Ishikawa (cell line): ENCODE measurements at regions not wholly inside any gene's neighbourhood (a gene's known extent, or its start where the extent isn't known, plus 50 kb on each side); places are given as distances from the start of the nearest gene placed in this dataset.

ENCODE experiments used
- EP300 ChIP-seq: IDR thresholded peaks from 2 replicates; pipeline ENCODE4 v1.6.1; 2012; ENCODE audit warnings: borderline replicate concordance
- FOXM1 ChIP-seq: IDR thresholded peaks from 2 replicates; pipeline ENCODE4 v1.6.1; 2012; ENCODE audit warnings: low read depth, borderline replicate concordance
- NFIC ChIP-seq: IDR thresholded peaks from 2 replicates; pipeline ENCODE4 v1.6.1; 2012
- TAF1 ChIP-seq: IDR thresholded peaks from 2 replicates; pipeline ENCODE4 v1.6.1; 2012; ENCODE audit warnings: low read depth, mild to moderate bottlenecking
- TEAD4 ChIP-seq: IDR thresholded peaks from 2 replicates; pipeline ENCODE4 v1.6.1; 2012
- TF ChIP-seq, protein P1 (sequence below): IDR thresholded peaks from 2 replicates; pipeline ENCODE4 v1.6.1; 2012
- TF ChIP-seq, protein P2 (sequence below): IDR thresholded peaks from 2 replicates; pipeline ENCODE4 v1.6.1; 2012; ENCODE audit warnings: low read depth, mild to moderate bottlenecking

DNA sequence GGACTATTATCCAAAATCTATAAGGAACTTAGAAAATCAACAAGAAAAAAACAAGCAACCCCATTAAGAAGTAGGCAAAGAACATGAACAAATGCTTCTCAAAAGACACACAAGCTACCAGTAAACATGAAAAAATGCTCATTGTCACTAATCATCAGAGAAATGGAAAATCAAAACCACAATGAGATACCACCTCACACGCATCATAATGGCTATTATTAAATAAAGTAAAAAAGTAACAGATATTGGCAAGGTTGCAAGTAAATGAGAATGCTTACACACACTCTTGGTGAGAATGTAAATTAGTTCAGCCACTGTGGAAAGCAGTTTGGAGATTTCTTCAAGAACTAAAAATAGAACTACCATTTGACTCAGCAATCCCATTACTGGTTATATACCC lies 167.0 kb upstream of the DMRTA1 start:
- TF ChIP-seq, protein P1, sequence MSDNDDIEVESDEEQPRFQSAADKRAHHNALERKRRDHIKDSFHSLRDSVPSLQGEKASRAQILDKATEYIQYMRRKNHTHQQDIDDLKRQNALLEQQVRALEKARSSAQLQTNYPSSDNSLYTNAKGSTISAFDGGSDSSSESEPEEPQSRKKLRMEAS: no peak
- TF ChIP-seq, protein P2, sequence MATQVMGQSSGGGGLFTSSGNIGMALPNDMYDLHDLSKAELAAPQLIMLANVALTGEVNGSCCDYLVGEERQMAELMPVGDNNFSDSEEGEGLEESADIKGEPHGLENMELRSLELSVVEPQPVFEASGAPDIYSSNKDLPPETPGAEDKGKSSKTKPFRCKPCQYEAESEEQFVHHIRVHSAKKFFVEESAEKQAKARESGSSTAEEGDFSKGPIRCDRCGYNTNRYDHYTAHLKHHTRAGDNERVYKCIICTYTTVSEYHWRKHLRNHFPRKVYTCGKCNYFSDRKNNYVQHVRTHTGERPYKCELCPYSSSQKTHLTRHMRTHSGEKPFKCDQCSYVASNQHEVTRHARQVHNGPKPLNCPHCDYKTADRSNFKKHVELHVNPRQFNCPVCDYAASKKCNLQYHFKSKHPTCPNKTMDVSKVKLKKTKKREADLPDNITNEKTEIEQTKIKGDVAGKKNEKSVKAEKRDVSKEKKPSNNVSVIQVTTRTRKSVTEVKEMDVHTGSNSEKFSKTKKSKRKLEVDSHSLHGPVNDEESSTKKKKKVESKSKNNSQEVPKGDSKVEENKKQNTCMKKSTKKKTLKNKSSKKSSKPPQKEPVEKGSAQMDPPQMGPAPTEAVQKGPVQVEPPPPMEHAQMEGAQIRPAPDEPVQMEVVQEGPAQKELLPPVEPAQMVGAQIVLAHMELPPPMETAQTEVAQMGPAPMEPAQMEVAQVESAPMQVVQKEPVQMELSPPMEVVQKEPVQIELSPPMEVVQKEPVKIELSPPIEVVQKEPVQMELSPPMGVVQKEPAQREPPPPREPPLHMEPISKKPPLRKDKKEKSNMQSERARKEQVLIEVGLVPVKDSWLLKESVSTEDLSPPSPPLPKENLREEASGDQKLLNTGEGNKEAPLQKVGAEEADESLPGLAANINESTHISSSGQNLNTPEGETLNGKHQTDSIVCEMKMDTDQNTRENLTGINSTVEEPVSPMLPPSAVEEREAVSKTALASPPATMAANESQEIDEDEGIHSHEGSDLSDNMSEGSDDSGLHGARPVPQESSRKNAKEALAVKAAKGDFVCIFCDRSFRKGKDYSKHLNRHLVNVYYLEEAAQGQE: no peak
- TF ChIP-seq EP300: no peak
- TF ChIP-seq TEAD4: no peak
- no peak for TF ChIP-seq FOXM1
- no peak for TF ChIP-seq NFIC
- no peak for TF ChIP-seq TAF1
